IMR-90 (cell line): ENCODE measurements at regions not wholly inside any gene's neighbourhood (a gene's known extent, or its start where the extent isn't known, plus 50 kb on each side); places are given as distances from the start of the nearest gene placed in this dataset.
A peak's percentile ranks its signal among the peaks of the same experiment; 100 is the strongest.

Experiments used
- ATAC-seq: fragments of 200-7000 bp; cut with Tn5 transposase; 2 replicates; pipeline ENCODE4 v1.9.1; 2020; ENCODE audit warnings: low read depth, mild to moderate bottlenecking, moderate library complexity
- BruUV-seq: library from RNA; stranded (reverse); fragments of 400-500 nt; replicated peaks from 2 replicates; lab custom pipeline; 2021; lab: Mats Ljungman, UMichigan
- CTCF ChIA-PET: fragments of 300-600 bp; formaldehyde crosslinking; extraction: SDS; loops from one replicate; lab custom pipeline; 2021; ENCODE audit warnings: antibody characterized with exemption; lab: Yijun Ruan, JAX
- POLR2A ChIA-PET: fragments of 300-600 bp; sonication (Branson Sonifier 250); formaldehyde crosslinking; loops from one replicate; lab custom pipeline; 2022; ENCODE audit warnings: antibody characterized with exemption; ENCODE audit not compliant: unreplicated experiment; lab: Charles Lee
- DNase-seq: peaks from one replicate; pipeline ENCODE4 v3.0.0; 2013
- H2AFZ ChIP-seq: replicated peaks from 2 replicates; pipeline ENCODE3; 2013; ENCODE audit warnings: low read length, mild to moderate bottlenecking; ENCODE audit not compliant: poor library complexity
- H2AK5ac ChIP-seq: 2 replicates; pipeline ENCODE4 v1.6.1; 2013; ENCODE audit warnings: low read depth, low read length, inconsistent platforms
- H2AK9ac ChIP-seq: replicated peaks from 2 replicates; pipeline ENCODE3; 2013; ENCODE audit warnings: mild to moderate bottlenecking, low read depth, low read length, moderate library complexity; ENCODE audit not compliant: poor library complexity
- H2BK120ac ChIP-seq: 2 replicates; pipeline ENCODE4 v1.6.1; 2013; ENCODE audit warnings: low read depth, low read length, inconsistent platforms
- H2BK15ac ChIP-seq: 3 replicates; pipeline ENCODE4 v1.6.1; 2013; ENCODE audit warnings: low read depth, low read length, inconsistent platforms
- H2BK20ac ChIP-seq: 2 replicates; pipeline ENCODE4 v1.6.1; 2013; ENCODE audit warnings: low read depth, mild to moderate bottlenecking, inconsistent platforms, low read length, moderate library complexity
- H2BK5ac ChIP-seq: 2 replicates; pipeline ENCODE4 v1.6.1; 2013; ENCODE audit warnings: mild to moderate bottlenecking, low read depth, low read length, inconsistent platforms; ENCODE audit not compliant: poor library complexity, severe bottlenecking
- H3K14ac ChIP-seq: replicated peaks from 2 replicates; pipeline ENCODE4 v1.6.1; 2013; ENCODE audit warnings: low read depth, low read length, inconsistent platforms
- H3K18ac ChIP-seq: 2 replicates; pipeline ENCODE4 v1.6.1; 2013; ENCODE audit warnings: low read depth, low read length, control low read depth
- H3K23ac ChIP-seq: 2 replicates; pipeline ENCODE4 v1.6.1; 2013; ENCODE audit warnings: low read depth, low read length, inconsistent platforms
- H3K27ac ChIP-seq: 2 replicates; pipeline ENCODE4 v1.5.1; 2013; ENCODE audit warnings: mild to moderate bottlenecking, control low read depth, low read length; ENCODE audit not compliant: insufficient read depth
- H3K27me3 ChIP-seq: 2 replicates; pipeline ENCODE4 v1.6.1; 2013; ENCODE audit warnings: low read length; ENCODE audit not compliant: control insufficient read depth, insufficient read depth
- H3K36me3 ChIP-seq: 2 replicates; pipeline ENCODE4 v1.6.1; 2013; ENCODE audit warnings: low read length, mixed read lengths; ENCODE audit not compliant: control insufficient read depth, insufficient read depth
- H3K4ac ChIP-seq: 2 replicates; pipeline ENCODE4 v1.6.1; 2013; ENCODE audit warnings: low read depth, low read length, inconsistent platforms
- H3K4me1 ChIP-seq: 2 replicates; pipeline ENCODE4 v1.6.1; 2013; ENCODE audit warnings: low read length, mixed read lengths; ENCODE audit not compliant: control insufficient read depth, insufficient read depth
- H3K4me2 ChIP-seq: 2 replicates; pipeline ENCODE4 v1.6.1; 2013; ENCODE audit warnings: low read depth, mild to moderate bottlenecking, control low read depth, low read length, moderate library complexity
- H3K4me3 ChIP-seq: 2 replicates; pipeline ENCODE4 v1.5.1; 2013; ENCODE audit warnings: low read depth, mild to moderate bottlenecking, control low read depth, low read length, moderate library complexity; ENCODE audit not compliant: insufficient read depth
- H3K56ac ChIP-seq: 2 replicates; pipeline ENCODE4 v1.6.1; 2013; ENCODE audit warnings: low read length, inconsistent platforms; ENCODE audit not compliant: insufficient read depth; ENCODE audit errors: extremely low read depth
- H3K79me1 ChIP-seq, 2 experiments: 2 replicates each; pipeline ENCODE4 v1.6.1; 2013; ENCODE audit warnings: low read length in 2 of 2, inconsistent platforms in 1 of 2, low read depth in 1 of 2
- H3K9ac ChIP-seq: 2 replicates; pipeline ENCODE4 v1.6.1; 2013; ENCODE audit warnings: low read depth, low read length, control low read depth
- H3K9me1 ChIP-seq: 2 replicates; pipeline ENCODE4 v1.6.1; 2013; ENCODE audit warnings: low read length, inconsistent platforms; ENCODE audit not compliant: insufficient read depth
- H3K9me3 ChIP-seq: 2 replicates; pipeline ENCODE4 v1.6.1; 2013; ENCODE audit warnings: low read length; ENCODE audit not compliant: control insufficient read depth, insufficient read depth
- H4K20me1 ChIP-seq: 2 replicates; pipeline ENCODE4 v1.6.1; 2013; ENCODE audit warnings: low read length, inconsistent platforms; ENCODE audit not compliant: insufficient read depth
- H4K5ac ChIP-seq: 2 replicates; pipeline ENCODE4 v1.6.1; 2013; ENCODE audit warnings: mild to moderate bottlenecking, low read depth, low read length, control low read depth
- H4K8ac ChIP-seq, 2 experiments: 2 replicates each; pipeline ENCODE4 v1.6.1; 2013; ENCODE audit warnings: low read depth in 2 of 2, low read length in 2 of 2, control low read depth in 1 of 2, inconsistent platforms in 1 of 2
- H4K91ac ChIP-seq: 2 replicates; pipeline ENCODE4 v1.6.1; 2013; ENCODE audit warnings: low read depth, low read length, inconsistent platforms; ENCODE audit not compliant: insufficient read depth
- CEBPB ChIP-seq: IDR thresholded peaks from 2 replicates; pipeline ENCODE4 v1.6.1; 2012; ENCODE audit warnings: low read depth, low read length, improper control_type of control experiment
- MAFK ChIP-seq: IDR thresholded peaks from 2 replicates; pipeline ENCODE4 v1.6.1; 2012; ENCODE audit warnings: low read depth, low read length, improper control_type of control experiment
- WGBS, 2 experiments: methylation state at CpG; one replicate each; pipeline versions ENCODE4 v1.1.5 to v1.1.7; 2013; ENCODE audit warnings: missing lambda C conversion rate in 2 of 2; ENCODE audit not compliant: insufficient read length in 1 of 2; ENCODE audit errors: extremely low coverage in 2 of 2; 5-methylcytosine and 5-hydroxymethylcytosine counted together
- dilution Hi-C: fragments of 300-500 bp; cut with HindIII; formaldehyde crosslinking; loops from one replicate; pipeline ENCODE4 v1.14.3; 2018; ENCODE audit warnings: low sequenced_read_pairs; ENCODE audit not compliant: unreplicated experiment
- in situ Hi-C: fragments of 300-500 bp; cut with MboI; formaldehyde crosslinking; loops from 3 replicates; pipeline ENCODE4 v1.14.3; 2019; ENCODE audit warnings: low sequenced_read_pairs, inconsistent platforms, mixed read lengths
- intact Hi-C: fragments of 100-400 bp; cut with micrococcal nuclease; formaldehyde crosslinking; loops from 2 replicates; pipeline ENCODE4 v1.10.0; 2022

- H3K9ac ChIP-seq: no peak overlapping the region
- no peak overlapping the region for H2AK5ac ChIP-seq
- H2BK15ac ChIP-seq: no peak overlapping the region
- BruUV-seq: no TSS peak
- POLR2A ChIA-PET: interaction anchor here (0.6 kb wide), 1 partner anchor 45 kb away, joined by 5 read pairs; no protein-coding TSS in a partner anchor
- ATAC-seq (no peak), DNase-seq (no peak)
- no peaks in the 10 kb centered on the region for H3K9me1 ChIP-seq
- no peak overlapping the region for H4K5ac ChIP-seq
- intact Hi-C loops (no loop called here), in situ Hi-C loops (no loop called here), dilution Hi-C loops (no loop called here)
- H2BK5ac ChIP-seq: no peak overlapping the region
- 80% methylated on average over 1 of the region's 5 CpGs; no CpG with 5 or more reads in 1 of the 2 experiments for WGBS, 2 experiments
- no peak overlapping the region for H2AK9ac ChIP-seq
- no peak overlapping the region for H3K14ac ChIP-seq
- no peaks in the 10 kb centered on the region for H3K4me1 ChIP-seq
- H3K23ac ChIP-seq: no peak overlapping the region
- H4K91ac ChIP-seq: no peak overlapping the region
- H4K20me1 ChIP-seq: no peaks in the 10 kb centered on the region
- no peaks in the 10 kb centered on the region for H3K9me3 ChIP-seq
- TF ChIP-seq MAFK (peak; percentile 84), CEBPB (no peak)
- H2BK20ac ChIP-seq: no peak overlapping the region
- no peaks in the 10 kb centered on the region for H3K36me3 ChIP-seq
- no peak overlapping the region for H2AFZ ChIP-seq
- H3K4me3 ChIP-seq: no peak overlapping the region
- CTCF ChIA-PET: no interaction called here
- H3K4ac ChIP-seq: no peak overlapping the region
- H3K79me1 ChIP-seq: no peaks in the 10 kb centered on the region
- no peak overlapping the region for H3K18ac ChIP-seq
- no peak overlapping the region for H4K8ac ChIP-seq
- no peak overlapping the region for H3K56ac ChIP-seq
- H3K27me3 ChIP-seq: no peaks in the 10 kb centered on the region
- H3K27ac ChIP-seq: no peak overlapping the region
- no peak overlapping the region for H3K4me2 ChIP-seq
- no peak overlapping the region for H2BK120ac ChIP-seq
Measured at GRCh38 chr5:163626904-163627434, 121.5 kb downstream of the MAT2B start.
